ENCODE measurements at regions not wholly inside any gene's neighbourhood (a gene's known extent, or its start where the extent isn't known, plus 50 kb on each side); places are given as distances from the start of the nearest gene placed in this dataset.

GRCh38 chr3:8445861-8446260, 55.8 kb upstream of the LMCD1 start:
- Histone ChIP-seq H3K4me3 (replicated peaks in 1 of 4; ENCODE audit: control extremely low read depth in 1 of 4, insufficient read depth in 1 of 4, low read depth in 3 of 4, low read length in 4 of 4) (no peak overlapping the region), H4K20me1 (ENCODE audit: control insufficient read depth, extremely low read depth, insufficient read depth, low read length) (no peaks in the 10 kb centered on the region), H3K79me2 (ENCODE audit: control insufficient read depth, insufficient read depth, low read length) (no peaks in the 10 kb centered on the region), H3K9ac (ENCODE audit: insufficient read depth, low read length) (no peak overlapping the region), H3K9me3 (ENCODE audit: control insufficient read depth, insufficient read depth, low read depth, low read length) (no peaks in the 10 kb centered on the region), H3K27ac (ENCODE audit: insufficient read depth, low read length) (peak overlapping the region; percentile 82), H3K36me3 (ENCODE audit: control insufficient read depth, insufficient read depth, low read length) (no peaks in the 10 kb centered on the region), H3K4me2 (ENCODE audit: extremely low read depth, insufficient read depth, low read length) (no peak overlapping the region), H3K27me3 (ENCODE audit: control insufficient read depth, insufficient read depth, low read length) (no peaks in the 10 kb centered on the region), H3K4me1 (ENCODE audit: control insufficient read depth, extremely low read depth, insufficient read depth, low read length) (peaks cover 36% of the 10 kb centered on the region), H2AFZ (ENCODE audit: low read length) (no peak overlapping the region)
- peak; percentile 93 to 99 for DNase-seq (ENCODE audit: low read depth in 2 of 2)
- TF ChIP-seq CTCF (conservative IDR thresholded peaks at IDR 0.05 in 1 of 2, IDR thresholded peaks at IDR 0.05 in 1 of 2; ENCODE audit: low read depth in 1 of 2, low read length in 2 of 2), result no peak
- TF ChIP-seq EZH2 (IDR thresholded peaks at IDR 0.05; ENCODE audit: low read length, missing control alignments), result no peak

GRCh38 chr3:8446845-8447244, 54.8 kb upstream of the LMCD1 start:
- Histone ChIP-seq H3K4me1 (ENCODE audit: control insufficient read depth, extremely low read depth, insufficient read depth, low read length) (peaks cover 40% of the 10 kb centered on the region), H3K4me2 (ENCODE audit: extremely low read depth, insufficient read depth, low read length) (no peak overlapping the region), H3K9ac (ENCODE audit: insufficient read depth, low read length) (no peak overlapping the region), H3K27ac (ENCODE audit: insufficient read depth, low read length) (no peak overlapping the region), H4K20me1 (ENCODE audit: control insufficient read depth, extremely low read depth, insufficient read depth, low read length) (no peaks in the 10 kb centered on the region), H3K36me3 (ENCODE audit: control insufficient read depth, insufficient read depth, low read length) (no peaks in the 10 kb centered on the region), H3K9me3 (ENCODE audit: control insufficient read depth, insufficient read depth, low read depth, low read length) (no peaks in the 10 kb centered on the region), H2AFZ (ENCODE audit: low read length) (no peak overlapping the region), H3K79me2 (ENCODE audit: control insufficient read depth, insufficient read depth, low read length) (no peaks in the 10 kb centered on the region), H3K27me3 (ENCODE audit: control insufficient read depth, insufficient read depth, low read length) (no peaks in the 10 kb centered on the region), H3K4me3 (replicated peaks in 1 of 4; ENCODE audit: control extremely low read depth in 1 of 4, insufficient read depth in 1 of 4, low read depth in 3 of 4, low read length in 4 of 4) (no peak overlapping the region)
- TF ChIP-seq CTCF (conservative IDR thresholded peaks at IDR 0.05 in 1 of 2, IDR thresholded peaks at IDR 0.05 in 1 of 2; ENCODE audit: low read depth in 1 of 2, low read length in 2 of 2) (no peak), EZH2 (IDR thresholded peaks at IDR 0.05; ENCODE audit: low read length, missing control alignments) (no peak)
- DNase-seq (ENCODE audit: low read depth in 2 of 2), result no peak

GRCh38 chr3:8450618-8451017, 51.0 kb upstream of the LMCD1 start:
- H3K9ac ChIP-seq (ENCODE audit: insufficient read depth, low read length), result no peak overlapping the region

More at GRCh38 chr3:8450618-8451017, 51.0 kb upstream of the LMCD1 start:
- H3K4me3 ChIP-seq (replicated peaks in 1 of 4; ENCODE audit: control extremely low read depth in 1 of 4, insufficient read depth in 1 of 4, low read depth in 3 of 4, low read length in 4 of 4), result no peak overlapping the region
- H3K27me3 ChIP-seq (ENCODE audit: control insufficient read depth, insufficient read depth, low read length), result no peaks in the 10 kb centered on the region
- no peaks in the 10 kb centered on the region for H3K79me2 ChIP-seq (ENCODE audit: control insufficient read depth, insufficient read depth, low read length)
- TF ChIP-seq CTCF (conservative IDR thresholded peaks at IDR 0.05 in 1 of 2, IDR thresholded peaks at IDR 0.05 in 1 of 2; ENCODE audit: low read depth in 1 of 2, low read length in 2 of 2) (no peak), EZH2 (IDR thresholded peaks at IDR 0.05; ENCODE audit: low read length, missing control alignments) (no peak)
- no peak overlapping the region for H3K27ac ChIP-seq (ENCODE audit: insufficient read depth, low read length)
- no peak overlapping the region for H2AFZ ChIP-seq (ENCODE audit: low read length)
- peak in 1 of 2 donors; percentile 56 for DNase-seq (ENCODE audit: low read depth in 2 of 2)
- H4K20me1 ChIP-seq (ENCODE audit: control insufficient read depth, extremely low read depth, insufficient read depth, low read length), result no peaks in the 10 kb centered on the region
- H3K4me1 ChIP-seq (ENCODE audit: control insufficient read depth, extremely low read depth, insufficient read depth, low read length), result peaks cover 14% of the 10 kb centered on the region
- H3K4me2 ChIP-seq (ENCODE audit: extremely low read depth, insufficient read depth, low read length), result no peak overlapping the region
- H3K36me3 ChIP-seq (ENCODE audit: control insufficient read depth, insufficient read depth, low read length), result no peaks in the 10 kb centered on the region
- H3K9me3 ChIP-seq (ENCODE audit: control insufficient read depth, insufficient read depth, low read depth, low read length), result no peaks in the 10 kb centered on the region
